ENCODE measurements at regions not wholly inside any gene's neighbourhood (a gene's known extent, or its start where the extent isn't known, plus 50 kb on each side); places are given as distances from the start of the nearest gene placed in this dataset. TPM values are rescaled to one million over a fixed set of nuclear protein-coding genes. Genes with fewer than 3 reads are reported as not detected.

DNA sequence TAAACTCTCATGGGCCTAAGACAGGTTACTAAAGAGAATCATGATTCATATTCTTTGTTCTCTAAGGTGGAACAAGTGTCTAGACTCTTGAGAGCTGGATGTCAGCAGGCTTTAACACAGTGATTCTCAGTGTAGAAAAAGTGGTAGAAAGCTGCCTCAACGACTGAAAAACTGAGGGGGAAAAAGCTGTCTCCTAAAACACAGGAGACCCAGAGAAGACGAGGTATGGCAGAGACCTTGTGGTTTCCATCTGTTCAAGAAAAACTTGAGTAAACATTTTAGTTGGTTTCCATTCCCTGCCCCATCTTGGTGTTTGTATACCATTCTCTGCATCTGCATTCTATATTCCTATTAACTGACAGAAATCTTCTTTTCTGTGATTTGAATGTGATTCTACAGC, 57.6 kb upstream of the MAP3K7 start:
- Histone ChIP-seq H3K27me3 (ENCODE audit: low read length) (no peaks in the 10 kb centered on the region), H3K4me3 (ENCODE audit: low read length) (no peak overlapping the region), H3K9me2 (replicated peaks; ENCODE audit: low read length) (no peaks in the 10 kb centered on the region), H3K9ac (ENCODE audit: low read length) (no peak overlapping the region), H3K4me2 (ENCODE audit: low read length) (no peak overlapping the region), H3F3A (ENCODE audit: low read length, unreplicated experiment) (no peaks in the 10 kb centered on the region), H3K79me2 (ENCODE audit: low read length) (no peaks in the 10 kb centered on the region), H3K36me3 (ENCODE audit: low read depth, low read length) (no peaks in the 10 kb centered on the region), H3K27ac (ENCODE audit: low read length) (no peak overlapping the region), H3K4me1 (ENCODE audit: insufficient read depth, low read length) (peaks cover 24% of the 10 kb centered on the region), H4K20me1 (ENCODE audit: low read length) (no peaks in the 10 kb centered on the region), H2AFZ (ENCODE audit: low read length) (no peak overlapping the region), H3K9me3 (ENCODE audit: low read length) (no peaks in the 10 kb centered on the region)
- ChIA-PET POLR2A (ENCODE audit: unreplicated experiment) (no interaction called here), CTCF (no interaction called here)
- ATAC-seq = no peak
- no TSS peak for BruUV-seq (replicated peaks)
- intact Hi-C loops (cut with micrococcal nuclease) = no loop called here
- no peak for DNase-seq
- TF ChIP-seq EZH2phosphoT487 (IDR thresholded peaks at IDR 0.05; ENCODE audit: borderline replicate concordance, low read length) (no peak), EZH2 (IDR thresholded peaks at IDR 0.05; ENCODE audit: low read length, unreplicated experiment) (no peak)
- TF ChIP-seq, protein P1, sequence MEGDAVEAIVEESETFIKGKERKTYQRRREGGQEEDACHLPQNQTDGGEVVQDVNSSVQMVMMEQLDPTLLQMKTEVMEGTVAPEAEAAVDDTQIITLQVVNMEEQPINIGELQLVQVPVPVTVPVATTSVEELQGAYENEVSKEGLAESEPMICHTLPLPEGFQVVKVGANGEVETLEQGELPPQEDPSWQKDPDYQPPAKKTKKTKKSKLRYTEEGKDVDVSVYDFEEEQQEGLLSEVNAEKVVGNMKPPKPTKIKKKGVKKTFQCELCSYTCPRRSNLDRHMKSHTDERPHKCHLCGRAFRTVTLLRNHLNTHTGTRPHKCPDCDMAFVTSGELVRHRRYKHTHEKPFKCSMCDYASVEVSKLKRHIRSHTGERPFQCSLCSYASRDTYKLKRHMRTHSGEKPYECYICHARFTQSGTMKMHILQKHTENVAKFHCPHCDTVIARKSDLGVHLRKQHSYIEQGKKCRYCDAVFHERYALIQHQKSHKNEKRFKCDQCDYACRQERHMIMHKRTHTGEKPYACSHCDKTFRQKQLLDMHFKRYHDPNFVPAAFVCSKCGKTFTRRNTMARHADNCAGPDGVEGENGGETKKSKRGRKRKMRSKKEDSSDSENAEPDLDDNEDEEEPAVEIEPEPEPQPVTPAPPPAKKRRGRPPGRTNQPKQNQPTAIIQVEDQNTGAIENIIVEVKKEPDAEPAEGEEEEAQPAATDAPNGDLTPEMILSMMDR (conservative IDR thresholded peaks at IDR 0.05; ENCODE audit: low read depth, low read length) = no peak

DNA sequence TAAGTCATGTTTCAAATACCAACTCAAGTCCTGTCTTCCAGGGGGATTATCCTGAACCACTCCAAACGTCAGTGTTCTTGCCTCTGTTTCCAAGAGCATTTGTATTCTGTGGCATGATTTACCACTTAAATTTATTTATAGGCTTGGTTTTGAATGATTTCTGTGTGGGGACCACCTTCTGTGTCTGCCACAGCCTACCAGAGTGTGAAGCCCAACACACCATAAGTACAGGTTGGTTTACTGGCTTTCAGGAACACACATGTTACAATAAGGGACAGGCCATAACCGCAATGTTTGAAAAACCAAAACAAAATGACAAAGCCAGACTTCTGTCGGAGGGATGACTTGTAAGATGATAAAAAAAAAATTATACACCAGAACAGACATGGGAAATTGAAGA, 56.5 kb upstream of the MAP3K7 start:
- no TSS peak for BruUV-seq (replicated peaks)
- H4K20me1 ChIP-seq (ENCODE audit: low read length) = no peaks in the 10 kb centered on the region
- TF ChIP-seq EZH2 (IDR thresholded peaks at IDR 0.05; ENCODE audit: low read length, unreplicated experiment) (no peak), EZH2phosphoT487 (IDR thresholded peaks at IDR 0.05; ENCODE audit: borderline replicate concordance, low read length) (no peak)
- TF ChIP-seq, protein P1 (conservative IDR thresholded peaks at IDR 0.05; ENCODE audit: low read depth, low read length) = no peak
- no peaks in the 10 kb centered on the region for H3K9me3 ChIP-seq (ENCODE audit: low read length)
- H3K9ac ChIP-seq (ENCODE audit: low read length) = no peak overlapping the region
- H3K4me2 ChIP-seq (ENCODE audit: low read length) = no peak overlapping the region
- H3K4me1 ChIP-seq (ENCODE audit: insufficient read depth, low read length) = peaks cover 24% of the 10 kb centered on the region
- ChIA-PET CTCF (no interaction called here), POLR2A (ENCODE audit: unreplicated experiment) (no interaction called here)
- H2AFZ ChIP-seq (ENCODE audit: low read length) = no peak overlapping the region
- no peaks in the 10 kb centered on the region for H3F3A ChIP-seq (ENCODE audit: low read length, unreplicated experiment)
- H3K79me2 ChIP-seq (ENCODE audit: low read length) = no peaks in the 10 kb centered on the region
- H3K27ac ChIP-seq (ENCODE audit: low read length) = no peak overlapping the region
- H3K36me3 ChIP-seq (ENCODE audit: low read depth, low read length) = no peaks in the 10 kb centered on the region
- H3K9me2 ChIP-seq (replicated peaks; ENCODE audit: low read length) = no peaks in the 10 kb centered on the region
- DNase-seq (no peak), ATAC-seq (no peak)
- intact Hi-C loops (cut with micrococcal nuclease) = no loop called here
- H3K27me3 ChIP-seq (ENCODE audit: low read length) = no peaks in the 10 kb centered on the region
- no peak overlapping the region for H3K4me3 ChIP-seq (ENCODE audit: low read length)

DNA sequence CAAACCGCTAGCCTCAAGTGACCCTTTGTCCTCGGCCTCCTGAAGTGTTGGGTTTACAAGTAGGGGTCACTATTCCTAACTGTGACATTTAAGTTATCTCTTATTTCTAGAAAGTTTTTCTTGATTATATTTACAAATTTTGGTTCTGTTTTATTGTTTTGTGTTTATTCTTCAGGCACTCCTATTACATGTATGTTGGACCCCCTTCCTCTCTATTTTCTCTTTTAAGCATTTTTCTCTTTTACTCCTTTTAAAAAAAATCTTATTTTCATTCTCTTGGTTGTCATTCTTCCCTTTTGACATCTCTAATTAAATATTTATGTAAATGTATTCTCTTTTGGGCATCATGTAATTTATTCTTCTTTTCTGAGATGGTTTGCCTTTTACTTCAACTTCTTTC, 50.4 kb upstream of the MAP3K7 start:
- Histone ChIP-seq H3K4me3 (ENCODE audit: low read length) (no peak overlapping the region), H3F3A (ENCODE audit: low read length, unreplicated experiment) (no peaks in the 10 kb centered on the region), H3K4me2 (ENCODE audit: low read length) (no peak overlapping the region), H3K27me3 (ENCODE audit: low read length) (peaks cover 3% of the 10 kb centered on the region; the same call in 1 of the 2 replicates), H3K27ac (ENCODE audit: low read length) (no peak overlapping the region), H3K4me1 (ENCODE audit: insufficient read depth, low read length) (no peaks in the 10 kb centered on the region), H3K9me3 (ENCODE audit: low read length) (no peaks in the 10 kb centered on the region), H3K9ac (ENCODE audit: low read length) (no peak overlapping the region), H4K20me1 (ENCODE audit: low read length) (no peaks in the 10 kb centered on the region), H2AFZ (ENCODE audit: low read length) (no peak overlapping the region), H3K36me3 (ENCODE audit: low read depth, low read length) (no peaks in the 10 kb centered on the region), H3K9me2 (replicated peaks; ENCODE audit: low read length) (no peaks in the 10 kb centered on the region), H3K79me2 (ENCODE audit: low read length) (no peaks in the 10 kb centered on the region)
- POLR2A ChIA-PET (ENCODE audit: unreplicated experiment) = no interaction called here
- no TSS peak for BruUV-seq (replicated peaks)
- intact Hi-C loops (cut with micrococcal nuclease) = no loop called here
- CTCF ChIA-PET = no interaction called here
- DNase-seq (no peak), ATAC-seq (no peak)
- TF ChIP-seq, protein P1 (conservative IDR thresholded peaks at IDR 0.05; ENCODE audit: low read depth, low read length) = no peak

Small RNA genes lying in the stretch of these regions (microRNA-seq; reads per million reads assigned to microRNA genes)
- gene MIR4643 (ENCODE audit: unreplicated experiment) = not detected

Data from PC-3 (cell line).